ENCODE measurements at regions not wholly inside any gene's neighbourhood (a gene's known extent, or its start where the extent isn't known, plus 50 kb on each side); places are given as distances from the start of the nearest gene placed in this dataset. TPM values are rescaled to one million over a fixed set of nuclear protein-coding genes. Genes with fewer than 3 reads are reported as not detected.

- TF ChIP-seq EZH2 (IDR thresholded peaks at IDR 0.05) (no peak), EZH2phosphoT487 (IDR thresholded peaks at IDR 0.05) (no peak), CTCF (IDR thresholded peaks at IDR 0.05) (no peak)
- no peak overlapping the region for H3K27ac Mint-ChIP-seq
- Histone ChIP-seq H3K9ac (no peak overlapping the region), H3K27ac (no peak overlapping the region), H3K4me3 (no peak overlapping the region), H3F3A (ENCODE audit: low read depth) (no peaks in the 10 kb centered on the region), H3K79me2 (ENCODE audit: low read depth) (no peaks in the 10 kb centered on the region), H2AFZ (replicated peaks) (no peak overlapping the region), H4K20me1 (ENCODE audit: low read depth) (no peaks in the 10 kb centered on the region), H3K4me2 (no peak overlapping the region), H3K4me1 (no peaks in the 10 kb centered on the region), H3K9me3 (ENCODE audit: low read depth) (no peaks in the 10 kb centered on the region), H3K36me3 (no peaks in the 10 kb centered on the region), H3K27me3 (no peaks in the 10 kb centered on the region)
- H3K9me3 Mint-ChIP-seq, result peaks cover 7% of the 10 kb centered on the region
- peaks cover 2% of the 10 kb centered on the region for H3K27me3 Mint-ChIP-seq (ENCODE audit: insufficient read depth, low read depth)
- H3K36me3 Mint-ChIP-seq, result no peaks in the 10 kb centered on the region
- DNase-seq (ENCODE audit: low spot score), result no peak
- H3K4me3 Mint-ChIP-seq, result no peak overlapping the region
- H3K4me1 Mint-ChIP-seq, result no peaks in the 10 kb centered on the region
Observed at GRCh38 chr20:16626849-16627248, 53.6 kb upstream of the KIF16B start.

DNA sequence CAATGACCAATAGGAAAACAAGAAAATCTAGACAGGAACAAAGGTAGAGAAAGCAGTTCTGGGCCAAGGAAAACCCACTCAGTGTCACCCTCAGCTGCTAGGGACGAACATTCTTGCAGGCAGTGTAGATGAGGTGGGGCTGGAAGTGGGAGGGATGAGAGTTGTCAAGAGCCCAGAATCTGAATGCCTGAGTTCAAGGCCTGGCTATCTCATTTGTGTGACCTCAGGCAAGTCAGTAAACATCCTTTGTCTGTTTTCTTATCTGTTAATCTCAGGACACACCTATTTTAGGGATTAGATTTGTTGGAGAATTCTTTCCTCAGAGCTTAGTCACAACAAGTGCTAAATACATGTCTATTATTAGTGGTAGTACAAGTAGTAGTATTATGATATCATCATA, 50.9 kb upstream of the KIF16B start:
- peaks cover 5% of the 10 kb centered on the region for H3K4me1 Mint-ChIP-seq

More for the DNA sequence above, 50.9 kb upstream of the KIF16B start:
- no peaks in the 10 kb centered on the region for H3K9me3 ChIP-seq (ENCODE audit: low read depth)
- no peak for TF ChIP-seq EZH2phosphoT487 (IDR thresholded peaks at IDR 0.05)
- no peak for TF ChIP-seq EZH2 (IDR thresholded peaks at IDR 0.05)
- TF ChIP-seq CTCF (IDR thresholded peaks at IDR 0.05), result no peak
- H3K27me3 ChIP-seq, result no peaks in the 10 kb centered on the region
- H3K9ac ChIP-seq, result no peak overlapping the region
- no peaks in the 10 kb centered on the region for H3K4me1 ChIP-seq
- H3K4me2 ChIP-seq, result no peak overlapping the region
- peaks cover 9% of the 10 kb centered on the region for H3K9me3 Mint-ChIP-seq
- no peak overlapping the region for H2AFZ ChIP-seq (replicated peaks)
- H3K36me3 ChIP-seq, result no peaks in the 10 kb centered on the region
- no peak overlapping the region for H3K4me3 ChIP-seq
- H3K27me3 Mint-ChIP-seq (ENCODE audit: insufficient read depth, low read depth), result peaks cover 2% of the 10 kb centered on the region
- no peak overlapping the region for H3K27ac ChIP-seq
- H3F3A ChIP-seq (ENCODE audit: low read depth), result no peaks in the 10 kb centered on the region
- H3K36me3 Mint-ChIP-seq, result no peaks in the 10 kb centered on the region
- DNase-seq (ENCODE audit: low spot score), result no peak
- H3K79me2 ChIP-seq (ENCODE audit: low read depth), result no peaks in the 10 kb centered on the region
- no peaks in the 10 kb centered on the region for H4K20me1 ChIP-seq (ENCODE audit: low read depth)
- no peak overlapping the region for H3K4me3 Mint-ChIP-seq
- no peak overlapping the region for H3K27ac Mint-ChIP-seq

Small RNA genes in the stretch of these regions (small RNA-seq; reads per million reads assigned to genes)
- gene RF00019, result not detected

Measured in neural progenitor cell (in vitro differentiated cells).